NB4 (cell line): ENCODE measurements at regions not wholly inside any gene's neighbourhood (a gene's known extent, or its start where the extent isn't known, plus 50 kb on each side); places are given as distances from the start of the nearest gene placed in this dataset.

Experiments used
- DNase-seq: peaks from one replicate; pipeline ENCODE4 v3.0.0; 2010; ENCODE audit warnings: low read depth
- H3K4me3 ChIP-seq: one replicate; pipeline ENCODE4 v1.5.1; 2011; ENCODE audit warnings: mild to moderate bottlenecking, low read depth, low read length, moderate library complexity
- CTCF ChIP-seq: IDR thresholded peaks from one replicate; pipeline ENCODE4 v1.5.1; 2012; ENCODE audit warnings: low read depth, low read length
- MAX ChIP-seq: IDR thresholded peaks from 2 replicates; pipeline ENCODE4 v1.6.1; 2011; ENCODE audit warnings: low read depth, low read length
- MYC ChIP-seq: IDR thresholded peaks from 2 replicates; pipeline ENCODE4 v1.6.1; 2011; ENCODE audit warnings: low read depth, low read length
- POLR2A ChIP-seq: IDR thresholded peaks from 2 replicates; pipeline ENCODE4 v1.6.1; 2011; ENCODE audit warnings: mild to moderate bottlenecking; ENCODE audit not compliant: insufficient read length; ENCODE audit errors: extremely low read depth

- TF ChIP-seq MYC = no peak
- no peak for TF ChIP-seq POLR2A
- no peak for TF ChIP-seq CTCF
- TF ChIP-seq MAX = no peak
- no peak overlapping the region for H3K4me3 ChIP-seq
- DNase-seq = no peak
Observed at GRCh38 chr12:102249079-102249841, 51.6 kb upstream of the PMCH start.
